ENCODE measurements at regions not wholly inside any gene's neighbourhood (a gene's known extent, or its start where the extent isn't known, plus 50 kb on each side); places are given as distances from the start of the nearest gene placed in this dataset.

GRCh38 chr3:17972959-17973906, 230.8 kb upstream of the TBC1D5 start:
- no peak for DNase-seq

DNA sequence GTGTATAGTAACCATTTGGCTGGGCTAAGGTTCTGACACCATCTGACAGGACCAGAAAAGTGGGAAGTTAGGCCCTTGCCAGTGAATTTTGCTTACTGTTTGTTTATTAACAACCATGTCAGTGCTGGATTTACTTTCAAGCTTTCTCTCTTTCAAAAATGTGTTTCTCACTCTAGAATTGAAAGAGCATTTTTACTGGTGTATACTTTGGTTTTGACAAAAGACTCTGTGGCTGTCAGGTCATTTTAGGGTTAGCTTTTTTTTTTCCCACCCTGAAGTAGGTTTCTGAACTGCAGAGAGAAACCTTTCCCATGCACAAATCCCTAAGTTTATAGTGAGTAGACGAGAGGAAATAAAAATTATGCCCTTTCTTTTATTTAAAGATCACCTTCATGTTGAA, 230.0 kb upstream of the TBC1D5 start:
- no peak for DNase-seq

DNA sequence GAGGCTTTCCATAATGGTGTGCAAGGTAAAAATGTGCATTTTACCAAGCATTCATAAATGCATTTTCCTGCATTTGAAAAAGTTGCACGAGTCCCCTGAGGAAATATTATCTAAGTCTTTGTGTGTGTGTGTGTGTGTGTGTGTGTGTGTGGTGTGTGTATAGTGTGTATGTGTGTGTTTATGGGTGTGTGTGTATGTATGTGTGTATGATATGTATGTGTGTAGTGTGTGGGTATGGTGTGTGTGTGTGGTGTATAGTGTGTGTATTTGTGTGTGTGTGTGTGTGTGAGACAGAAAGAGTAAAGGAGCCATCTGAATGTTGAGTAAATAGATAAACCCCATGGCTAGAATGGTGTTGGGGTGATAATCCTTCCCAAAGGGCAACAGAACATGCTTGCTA, 229.6 kb upstream of the TBC1D5 start:
- DNase-seq = no peak

- no peak for DNase-seq
Observed at GRCh38 chr3:17969985-17970568, 227.6 kb upstream of the TBC1D5 start.

DNA sequence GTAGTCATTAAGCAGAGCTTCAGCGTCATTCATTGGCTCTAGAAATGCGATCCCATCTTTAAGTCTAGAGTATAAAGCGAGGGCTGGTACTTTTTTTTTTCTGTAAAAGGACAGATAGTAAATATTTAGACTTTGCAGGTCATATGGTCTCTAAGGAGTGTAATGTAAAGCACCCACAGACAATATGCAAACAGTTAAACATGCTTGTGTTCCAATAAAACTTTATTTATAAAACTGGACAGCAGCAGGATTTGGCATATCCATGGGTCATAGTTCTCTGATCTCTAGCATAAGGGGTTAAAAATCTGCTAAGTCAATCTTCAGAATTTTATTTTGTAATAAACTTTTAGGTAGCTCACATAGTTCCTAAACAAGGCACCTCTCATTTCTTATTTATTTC, 226.8 kb upstream of the TBC1D5 start:
- DNase-seq = no peak

DNA sequence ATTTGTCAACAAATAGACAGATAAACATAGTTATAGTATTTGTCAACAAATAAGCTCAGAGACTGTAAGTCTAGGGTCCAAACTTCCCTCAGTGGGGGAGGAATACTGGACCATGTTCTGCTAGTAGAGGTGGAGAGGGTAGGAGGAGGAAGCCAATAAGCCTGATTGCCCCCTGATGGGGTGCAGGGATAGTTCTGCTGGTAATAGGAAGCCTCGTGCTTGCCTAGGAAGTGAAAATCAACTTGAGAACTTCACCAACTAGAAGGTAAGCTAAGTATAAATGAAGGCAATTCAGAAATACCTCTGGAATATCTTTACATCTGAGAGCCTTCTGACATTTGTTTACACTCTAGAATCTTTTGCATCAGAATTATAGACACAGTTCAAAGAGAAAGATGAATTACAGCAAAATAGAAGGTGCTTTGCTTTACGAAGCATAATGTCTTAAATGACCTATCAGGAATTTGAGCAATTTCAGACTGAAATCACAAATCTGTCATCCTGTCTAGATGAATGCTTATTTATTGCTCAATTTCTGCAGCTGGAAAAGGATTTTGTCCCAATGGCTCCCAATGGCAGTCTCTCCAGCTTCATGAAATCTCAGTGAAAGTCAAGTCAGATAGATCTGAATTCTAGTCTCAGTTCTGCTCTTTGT, 225.6 kb upstream of the TBC1D5 start:
- DNase-seq = no peak

DNA sequence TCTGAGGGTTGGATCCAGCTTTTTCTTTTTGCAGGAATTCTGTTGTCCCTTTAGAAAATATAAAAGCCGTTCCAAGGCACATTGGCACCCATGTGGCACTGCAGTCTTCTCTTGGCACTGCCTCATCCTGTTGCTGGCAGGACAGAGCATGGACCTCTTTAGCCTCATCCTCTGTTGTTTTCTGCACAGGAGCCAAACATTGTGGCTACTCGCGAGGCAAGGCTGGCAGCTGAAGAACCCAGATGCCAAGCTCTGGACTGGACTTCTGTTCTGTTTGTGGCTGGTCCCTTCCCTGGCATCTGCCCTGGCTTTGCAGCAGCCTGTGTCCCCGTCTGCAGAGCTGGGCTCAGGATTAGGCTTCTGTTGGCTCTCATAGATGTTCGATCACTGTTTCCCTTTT, 224.7 kb upstream of the TBC1D5 start:
- no peak for DNase-seq

- DNase-seq = no peak
Observed at GRCh38 chr3:17965331-17965730, 222.9 kb upstream of the TBC1D5 start.

DNA sequence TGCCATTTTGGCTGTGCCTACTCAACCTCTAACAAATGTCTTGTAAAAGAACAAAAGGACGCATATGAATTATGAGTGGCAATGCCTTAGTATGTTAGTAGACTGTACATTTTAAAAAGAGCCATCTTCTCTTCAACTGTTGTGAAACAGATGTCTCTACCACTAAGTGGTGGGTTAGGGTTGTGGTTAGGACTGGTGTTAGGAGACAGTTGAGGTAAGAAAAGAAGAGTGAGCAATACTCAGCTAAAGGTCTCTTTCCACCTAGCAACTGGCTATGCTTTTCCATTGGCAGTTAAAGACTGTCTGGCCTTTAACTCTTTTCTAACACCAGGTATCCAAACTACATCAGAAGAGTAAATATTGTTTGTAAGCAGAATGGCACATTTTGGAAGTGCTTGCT, 221.7 kb upstream of the TBC1D5 start:
- DNase-seq = no peak

DNA sequence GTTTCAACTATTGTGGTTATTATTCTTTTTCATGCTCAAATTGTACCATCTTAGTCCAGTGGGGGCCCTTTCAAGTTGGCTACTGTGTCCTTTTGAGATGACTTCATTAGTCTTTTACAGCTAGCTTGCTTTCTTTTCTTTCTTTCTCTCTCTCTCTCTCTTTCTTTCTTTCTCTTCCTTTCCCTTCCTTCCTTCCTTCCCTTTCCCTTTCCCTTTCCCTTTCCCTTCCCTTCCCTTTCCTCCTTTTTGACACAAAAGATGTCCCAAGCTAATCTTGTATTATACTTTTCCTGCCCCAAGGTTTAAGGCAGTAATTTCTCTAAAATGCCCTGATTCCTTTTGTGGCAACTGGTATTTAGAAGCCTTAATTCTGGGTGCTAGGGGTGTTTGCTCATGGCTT, 213.0 kb upstream of the TBC1D5 start:
- DNase-seq = no peak

DNA sequence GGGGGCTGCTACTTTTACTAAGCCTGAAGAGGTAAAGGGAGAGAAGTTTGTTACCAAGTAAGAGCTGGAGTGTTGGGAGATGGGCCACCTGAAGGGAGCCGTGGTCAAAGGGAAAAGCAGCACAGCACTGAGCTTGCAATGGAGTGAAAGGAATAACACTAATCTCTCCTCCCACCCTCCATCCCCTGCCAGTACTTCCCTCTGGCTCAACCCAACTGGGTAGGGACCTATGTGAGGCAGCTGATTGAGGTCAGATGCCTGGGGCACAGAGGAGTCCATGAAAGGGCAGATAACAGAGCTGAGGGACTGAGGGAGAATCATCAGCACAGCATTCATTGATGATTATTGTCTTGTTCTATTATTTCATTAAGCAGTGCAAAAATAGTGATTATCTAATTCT, 212.4 kb upstream of the TBC1D5 start:
- no peak for DNase-seq

DNA sequence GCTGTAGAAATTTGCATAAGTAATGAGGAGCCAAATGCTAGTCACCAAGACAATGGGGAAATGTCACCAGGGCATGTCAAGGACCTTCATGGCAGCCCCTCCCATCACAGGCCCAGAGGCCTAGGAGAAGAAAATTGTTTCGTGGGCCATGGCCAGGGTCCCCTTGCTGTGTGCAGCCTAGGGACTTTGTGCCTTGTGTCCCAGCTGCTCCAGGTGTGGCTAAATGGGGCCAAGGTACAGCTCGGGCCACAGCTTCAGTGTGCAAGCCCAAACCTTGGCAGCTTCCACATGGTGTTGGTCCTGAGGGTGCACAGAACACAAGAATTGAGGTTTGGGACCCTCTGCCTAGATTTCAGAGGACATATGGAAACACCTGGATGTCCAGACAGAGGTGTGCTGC, 208.8 kb upstream of the TBC1D5 start:
- DNase-seq = no peak

DNA sequence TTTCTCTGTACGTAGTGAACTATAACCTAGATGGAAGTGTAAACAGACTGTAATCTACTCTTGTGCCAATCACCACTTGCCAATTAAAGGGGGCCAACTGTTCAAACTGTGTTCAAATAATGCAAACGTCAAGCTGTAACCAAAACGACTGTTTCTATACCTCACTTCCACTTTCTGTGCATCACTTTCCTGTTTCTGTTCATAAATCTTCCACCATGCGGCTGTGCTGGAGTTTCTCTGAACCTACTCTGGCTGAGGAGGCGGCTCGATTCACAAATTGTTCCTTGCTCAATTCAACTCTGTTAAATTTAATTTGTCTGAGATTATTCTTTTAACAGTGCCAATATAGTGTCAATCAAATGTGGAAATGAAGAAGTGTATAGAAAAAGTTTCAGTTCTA, 206.7 kb upstream of the TBC1D5 start:
- no peak for DNase-seq

GRCh38 chr3:17947833-17948232, 205.4 kb upstream of the TBC1D5 start:
- no peak for DNase-seq

GRCh38 chr3:17946619-17947018, 204.2 kb upstream of the TBC1D5 start:
- no peak for DNase-seq

DNA sequence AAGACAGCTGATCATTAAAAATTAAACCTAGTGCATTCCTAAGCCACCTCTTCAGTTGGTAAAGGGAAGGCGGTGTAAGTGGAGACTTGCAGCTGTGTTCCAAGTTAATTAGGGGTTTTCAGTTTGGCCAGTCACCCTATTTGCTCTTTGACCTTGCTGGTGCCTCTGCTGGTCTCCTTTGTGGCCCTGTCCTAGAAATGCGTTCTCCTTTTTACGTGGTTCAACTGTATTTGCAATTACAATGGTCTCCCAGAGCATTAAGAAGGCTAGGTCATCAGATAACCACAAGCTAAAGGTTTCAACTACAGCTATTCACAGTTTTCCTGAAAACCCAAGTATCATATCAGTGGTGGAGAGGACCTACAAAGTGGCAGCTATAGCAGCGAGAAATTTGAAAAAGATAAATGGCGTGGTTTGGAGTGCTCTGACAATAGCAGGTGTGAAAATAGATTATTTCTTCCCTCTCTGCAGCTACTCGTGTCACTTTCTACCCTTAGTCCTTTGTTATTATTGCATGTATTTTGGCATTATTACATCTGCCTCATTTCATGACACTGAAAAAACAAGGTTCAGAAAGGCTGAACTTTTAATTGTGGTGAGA, 203.5 kb upstream of the TBC1D5 start:
- no peak for DNase-seq

DNA sequence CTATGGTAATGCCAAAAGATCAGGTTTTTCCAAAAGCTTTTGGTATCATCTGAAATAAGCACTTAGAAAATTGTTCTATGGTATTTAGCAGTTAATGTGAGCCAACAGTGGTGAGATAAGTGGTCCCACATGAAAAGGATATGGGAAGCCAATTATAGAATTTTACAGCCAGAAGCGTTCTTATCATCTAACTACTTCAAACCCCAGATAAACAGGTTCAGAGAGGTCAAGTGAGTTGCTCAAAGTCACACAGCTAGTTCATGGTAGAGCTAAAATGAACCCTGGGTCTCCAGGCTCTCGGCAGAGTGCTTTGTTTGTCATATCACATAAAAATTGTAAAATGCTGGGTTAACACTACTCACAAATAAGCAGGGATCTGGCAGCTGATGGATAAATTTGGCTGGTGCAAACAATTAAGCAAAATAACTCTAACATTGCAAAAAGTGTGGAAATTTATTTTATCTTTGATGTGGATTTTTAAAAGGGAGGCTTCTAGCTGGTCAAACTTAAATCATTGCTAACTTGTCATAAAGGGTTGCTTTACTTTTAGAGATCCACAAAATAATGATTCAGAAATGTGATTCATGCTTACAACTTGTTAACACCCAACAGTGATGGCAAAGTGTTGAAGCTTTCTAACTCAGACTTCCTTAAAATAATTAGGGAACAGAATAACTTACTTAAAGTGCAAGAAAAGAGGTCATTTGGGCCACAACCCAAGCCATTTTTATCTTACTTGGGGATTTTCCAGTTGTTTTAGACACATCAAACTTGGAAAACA, 202.8 kb upstream of the TBC1D5 start:
- no peak for DNase-seq

DNA sequence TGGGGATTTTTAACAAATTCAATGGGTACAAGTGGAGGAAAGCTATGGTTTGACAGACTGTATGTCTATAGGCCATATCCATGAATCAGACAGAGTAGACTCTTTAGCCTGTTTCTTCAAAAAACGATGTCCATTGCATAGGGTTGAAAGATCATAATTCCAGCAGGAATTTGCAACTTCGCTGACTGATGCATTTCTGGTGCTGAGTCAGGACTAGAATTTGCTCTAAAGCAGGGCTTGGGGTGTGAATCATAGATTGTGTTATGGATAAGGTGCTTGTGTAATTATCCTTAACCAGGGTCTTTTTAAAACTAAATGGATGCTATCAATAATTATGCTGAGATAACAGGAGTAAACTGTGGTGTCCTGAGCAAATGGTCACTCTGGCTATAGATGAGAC, 200.4 kb upstream of the TBC1D5 start:
- DNase-seq = no peak

GRCh38 chr3:17941766-17942165, 199.3 kb upstream of the TBC1D5 start:
- DNase-seq = no peak

GRCh38 chr3:17941152-17941551, 198.7 kb upstream of the TBC1D5 start:
- DNase-seq = no peak

DNA sequence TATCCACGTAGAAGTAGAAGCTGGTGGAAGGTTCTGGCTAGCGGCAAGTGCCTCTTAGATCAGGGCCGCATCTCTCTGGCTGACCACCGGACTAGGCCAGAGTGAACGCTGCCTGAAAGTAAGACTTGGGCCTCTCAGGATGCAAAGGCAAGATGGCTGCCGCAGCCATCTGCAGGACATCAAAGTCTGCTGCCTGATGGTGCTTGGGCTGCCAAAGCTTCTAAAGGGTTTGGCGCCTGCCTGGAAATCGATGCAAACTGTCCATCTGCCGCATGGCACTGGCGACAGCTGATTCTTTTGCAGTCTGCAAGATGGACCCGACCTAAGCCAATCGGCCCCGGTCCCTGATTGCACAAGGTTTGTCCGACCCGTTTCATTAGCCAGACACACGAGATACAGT, 196.7 kb upstream of the TBC1D5 start:
- DNase-seq = no peak

DNA sequence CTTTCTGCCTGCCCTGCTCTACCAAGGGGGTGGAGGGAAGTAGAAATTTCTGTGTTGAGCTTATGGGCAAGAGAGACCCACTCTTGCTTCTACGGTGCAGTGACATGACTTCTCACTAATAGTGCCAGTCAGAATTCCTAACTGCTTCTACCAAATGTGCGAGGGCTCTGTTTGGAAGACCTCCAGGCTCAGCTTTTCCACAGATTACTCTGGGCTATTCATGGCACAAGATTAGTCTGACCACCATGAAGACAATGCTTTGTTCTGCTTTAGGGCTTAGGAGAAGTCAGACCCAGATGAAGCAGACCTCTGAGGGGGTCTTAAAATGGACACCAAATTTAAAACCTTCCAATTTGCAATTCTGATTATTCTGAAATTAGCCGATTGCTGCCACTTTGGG, 195.9 kb upstream of the TBC1D5 start:
- DNase-seq = no peak

Data from NCI-H1436 treated with DMSO at 0.1 percent for 48 hours (cell line).